ENCODE measurements at regions not wholly inside any gene's neighbourhood (a gene's known extent, or its start where the extent isn't known, plus 50 kb on each side); places are given as distances from the start of the nearest gene placed in this dataset.

DNA sequence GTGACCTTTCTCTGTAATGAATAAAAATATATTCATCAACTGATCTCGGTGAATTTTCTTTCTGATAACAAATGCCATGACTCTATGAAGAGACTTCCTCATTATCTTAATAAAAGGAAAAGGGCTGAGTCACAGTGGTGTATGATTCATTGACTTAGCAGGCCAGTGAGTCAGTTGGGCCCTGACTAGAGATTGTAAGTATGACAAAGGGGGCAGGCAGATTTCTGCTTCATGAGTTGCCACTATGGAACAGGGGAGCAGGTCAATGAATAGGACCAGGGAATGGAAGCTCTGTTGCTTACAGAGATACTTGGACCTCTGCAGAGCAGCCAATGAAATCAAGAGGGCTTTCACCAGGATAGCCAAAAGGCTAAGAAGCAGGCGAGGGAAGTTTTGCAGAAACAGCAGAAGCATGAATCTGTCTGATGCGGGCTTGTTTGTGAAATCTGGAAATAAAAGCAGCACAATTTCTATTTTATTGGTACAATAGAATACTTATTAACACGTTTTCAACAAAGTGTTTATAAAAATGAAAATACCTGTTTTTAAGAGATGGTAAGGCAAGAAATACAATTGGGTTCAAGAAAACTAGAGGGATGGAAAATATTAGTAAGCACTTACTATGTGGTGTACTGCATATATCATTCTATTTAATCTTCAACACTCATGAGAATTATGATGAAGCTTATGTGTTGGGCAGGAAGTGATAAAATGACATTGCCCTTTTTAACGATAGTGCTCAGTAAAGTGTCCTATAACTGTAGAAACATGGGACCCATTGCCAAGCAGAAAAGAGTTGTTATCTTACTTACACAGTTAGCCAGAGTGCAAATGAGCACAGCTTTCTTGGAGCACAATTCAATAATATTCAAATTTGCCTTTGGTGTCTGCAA, 169.8 kb upstream of the MYRIP start (continued):
- TF ChIP-seq, protein P1, sequence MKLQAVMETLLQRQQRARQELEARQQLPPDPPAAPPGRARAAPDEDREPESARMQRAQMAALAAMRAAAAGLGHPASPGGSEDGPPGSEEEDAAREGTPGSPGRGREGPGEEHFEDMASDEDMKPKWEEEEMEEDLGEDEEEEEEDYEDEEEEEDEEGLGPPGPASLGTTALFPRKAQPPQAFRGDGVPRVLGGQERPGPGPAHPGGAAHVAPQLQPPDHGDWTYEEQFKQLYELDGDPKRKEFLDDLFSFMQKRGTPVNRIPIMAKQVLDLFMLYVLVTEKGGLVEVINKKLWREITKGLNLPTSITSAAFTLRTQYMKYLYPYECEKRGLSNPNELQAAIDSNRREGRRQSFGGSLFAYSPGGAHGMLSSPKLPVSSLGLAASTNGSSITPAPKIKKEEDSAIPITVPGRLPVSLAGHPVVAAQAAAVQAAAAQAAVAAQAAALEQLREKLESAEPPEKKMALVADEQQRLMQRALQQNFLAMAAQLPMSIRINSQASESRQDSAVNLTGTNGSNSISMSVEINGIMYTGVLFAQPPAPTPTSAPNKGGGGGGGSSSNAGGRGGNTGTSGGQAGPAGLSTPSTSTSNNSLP (IDR thresholded peaks at IDR 0.05; ENCODE audit: borderline replicate concordance, low read depth, low read length) = peak; percentile 99
- TF ChIP-seq CCNT2 (IDR thresholded peaks at IDR 0.05; ENCODE audit: borderline replicate concordance, extremely low read depth, insufficient read length, low read depth, low read length) = peak; percentile 54
- peak; percentile 86 for TF ChIP-seq SOX6 (IDR thresholded peaks at IDR 0.05)
- peak in 1 of 2 experiments; percentile 16; a peak in 1 of 4 replicates for TF ChIP-seq FOXA3 (CRISPR knock-in tag; conservative IDR thresholded peaks at IDR 0.05 in 1 of 2, IDR thresholded peaks at IDR 0.05 in 1 of 2)
- TF ChIP-seq NCOA2 (IDR thresholded peaks at IDR 0.05; ENCODE audit: partially characterized antibody in 2 of 2) = peak in 1 of 2 experiments; percentile 44
- TF ChIP-seq GATA2 (CRISPR knock-in tag; IDR thresholded peaks at IDR 0.05) = peak; percentile 29; the same call in 1 of the 2 replicates
- peak; percentile 58; the same call in 1 of the 2 replicates for TF ChIP-seq SMARCA5 (IDR thresholded peaks at IDR 0.05)
- TF ChIP-seq BCLAF1 (IDR thresholded peaks at IDR 0.05; ENCODE audit: borderline replicate concordance in 1 of 2, control insufficient read depth in 1 of 2, low read depth in 2 of 2, low read length in 1 of 2) = no peak
- TF ChIP-seq ZNF3 (CRISPR knock-in tag; IDR thresholded peaks at IDR 0.05) = no peak
- TF ChIP-seq ZNF408 (CRISPR knock-in tag; IDR thresholded peaks at IDR 0.05; ENCODE audit: low read depth) = no peak
- peak in 1 of 3 experiments; percentile 18; a peak in 1 of 6 replicates for TF ChIP-seq ZBTB11 (CRISPR knock-in tag; IDR thresholded peaks at IDR 0.05)
- no peak for TF ChIP-seq TSC22D4 (tag; IDR thresholded peaks at IDR 0.05)
- no peak for TF ChIP-seq CBX8 (IDR thresholded peaks at IDR 0.05; ENCODE audit: borderline replicate concordance, extremely low read depth, low read depth, low read length, poor library complexity, severe bottlenecking)
- TF ChIP-seq SMAD4 (CRISPR knock-in tag; conservative IDR thresholded peaks at IDR 0.05) = peak; percentile 34; the same call in 1 of the 2 replicates
- TF ChIP-seq ARID1B (IDR thresholded peaks at IDR 0.05) = peak; percentile 91

All from K562 (cell line).